ENCODE measurements at regions not wholly inside any gene's neighbourhood (a gene's known extent, or its start where the extent isn't known, plus 50 kb on each side); places are given as distances from the start of the nearest gene placed in this dataset.

- no peak overlapping the region for H2AFZ ChIP-seq (ENCODE audit: insufficient read depth, low read depth, low read length, poor library complexity, severe bottlenecking)
- TF ChIP-seq CTCF (IDR thresholded peaks at IDR 0.05), result no peak
- H3K4me3 ChIP-seq (replicated peaks in 1 of 3; ENCODE audit: low read depth in 2 of 3, low read length in 3 of 3), result no peak overlapping the region
- Mint-ChIP-seq H3K4me1 (peaks cover 9% of the 10 kb centered on the region), H3K36me3 (no peaks in the 10 kb centered on the region), H3K4me3 (no peak overlapping the region), H3K27me3 (ENCODE audit: low read depth in 3 of 3) (peaks cover 0 to 1% (median 1%) of the 10 kb centered on the region in 3 donors), H3K27ac (no peak overlapping the region), H3K9me3 (peaks cover 8 to 24% (median 21%) of the 10 kb centered on the region in 7 donors)
- no peaks in the 10 kb centered on the region for H3K36me3 ChIP-seq (replicated peaks in 1 of 2; ENCODE audit: control insufficient read depth in 1 of 2, insufficient read depth in 2 of 2, low read length in 2 of 2)
- DNase-seq, result no peak
- H3K4me2 ChIP-seq (replicated peaks; ENCODE audit: extremely low read depth, low read length, poor library complexity, severe bottlenecking), result no peak overlapping the region
- no peaks in the 10 kb centered on the region for H3K4me1 ChIP-seq (ENCODE audit: control insufficient read depth in 1 of 2, insufficient read depth in 2 of 2, low read length in 2 of 2)
- no peak overlapping the region for H3K9ac ChIP-seq (ENCODE audit: insufficient read depth, low read length, poor library complexity, severe bottlenecking)
- H3K9me3 ChIP-seq (replicated peaks in 1 of 2; ENCODE audit: control insufficient read depth in 1 of 2, insufficient read depth in 1 of 2, low read length in 2 of 2), result peaks cover 4 to 19% of the 10 kb centered on the region in 2 donors
- no peak overlapping the region for H3K27ac ChIP-seq (ENCODE audit: low read depth in 1 of 2, low read length in 2 of 2)
- H3K27me3 ChIP-seq (ENCODE audit: control insufficient read depth in 2 of 2, insufficient read depth in 2 of 2, low read length in 2 of 2), result no peaks in the 10 kb centered on the region
- WGBS (ENCODE audit: insufficient coverage), result no CpG with 5 or more reads among the region's 2 CpGs
- no peaks in the 10 kb centered on the region for H4K20me1 ChIP-seq (ENCODE audit: insufficient read depth, low read length)
- intact Hi-C loops (cut with micrococcal nuclease), result no loop called here
- no peaks in the 10 kb centered on the region for H3K79me2 ChIP-seq (ENCODE audit: insufficient read depth, low read length)
These were observed 101.8 kb upstream of the SPRED1 start for GRCh38 chr15:38150794-38151193.

- no peaks in the 10 kb centered on the region for H3K36me3 Mint-ChIP-seq
- no peaks in the 10 kb centered on the region for H3K79me2 ChIP-seq (ENCODE audit: insufficient read depth, low read length)
- H3K36me3 ChIP-seq (replicated peaks in 1 of 2; ENCODE audit: control insufficient read depth in 1 of 2, insufficient read depth in 2 of 2, low read length in 2 of 2), result no peaks in the 10 kb centered on the region
- H3K27ac Mint-ChIP-seq, result no peak overlapping the region
- peaks cover 8 to 27% (median 22%) of the 10 kb centered on the region in 7 donors for H3K9me3 Mint-ChIP-seq
- H3K27ac ChIP-seq (ENCODE audit: low read depth in 1 of 2, low read length in 2 of 2), result no peak overlapping the region
- H3K27me3 Mint-ChIP-seq (ENCODE audit: low read depth in 3 of 3), result no peaks in the 10 kb centered on the region
- no peaks in the 10 kb centered on the region for H4K20me1 ChIP-seq (ENCODE audit: insufficient read depth, low read length)
- peaks cover 4 to 19% of the 10 kb centered on the region in 2 donors for H3K9me3 ChIP-seq (replicated peaks in 1 of 2; ENCODE audit: control insufficient read depth in 1 of 2, insufficient read depth in 1 of 2, low read length in 2 of 2)
- no peak for TF ChIP-seq CTCF (IDR thresholded peaks at IDR 0.05)
- H3K4me3 ChIP-seq (replicated peaks in 1 of 3; ENCODE audit: low read depth in 2 of 3, low read length in 3 of 3), result no peak overlapping the region
- H3K4me3 Mint-ChIP-seq, result no peak overlapping the region
- peaks cover 9% of the 10 kb centered on the region for H3K4me1 Mint-ChIP-seq
- no peaks in the 10 kb centered on the region for H3K27me3 ChIP-seq (ENCODE audit: control insufficient read depth in 2 of 2, insufficient read depth in 2 of 2, low read length in 2 of 2)
- no peak overlapping the region for H3K4me2 ChIP-seq (replicated peaks; ENCODE audit: extremely low read depth, low read length, poor library complexity, severe bottlenecking)
- no peak overlapping the region for H2AFZ ChIP-seq (ENCODE audit: insufficient read depth, low read depth, low read length, poor library complexity, severe bottlenecking)
- no peaks in the 10 kb centered on the region for H3K4me1 ChIP-seq (ENCODE audit: control insufficient read depth in 1 of 2, insufficient read depth in 2 of 2, low read length in 2 of 2)
- no peak for DNase-seq
- intact Hi-C loops (cut with micrococcal nuclease), result no loop called here
- no peak overlapping the region for H3K9ac ChIP-seq (ENCODE audit: insufficient read depth, low read length, poor library complexity, severe bottlenecking)
These were observed 98.9 kb upstream of the SPRED1 start for GRCh38 chr15:38153781-38154180.

All from CD14-positive monocyte (primary cell).